Keratinocyte (primary cell): ENCODE measurements at regions not wholly inside any gene's neighbourhood (a gene's known extent, or its start where the extent isn't known, plus 50 kb on each side); places are given as distances from the start of the nearest gene placed in this dataset.

Source experiments
- DNase-seq: peaks from one replicate; pipeline ENCODE4 v3.0.0-alpha.2; 2011; ENCODE audit warnings: low read depth, missing footprints, low spot score
- FAIRE-seq: peaks from 2 replicates; lab custom pipeline; 2011; peaks lifted over from hg19 to GRCh38; lab: Jason Lieb, UNC
- H2AFZ ChIP-seq: 2 replicates; pipeline ENCODE4 v1.6.0; 2012; ENCODE audit warnings: low read length, control low read depth, inconsistent platforms; ENCODE audit not compliant: control insufficient read depth
- H3K27ac ChIP-seq: 2 replicates; pipeline ENCODE4 v1.5.1; 2011; ENCODE audit warnings: low read length; ENCODE audit not compliant: control insufficient read depth, insufficient read depth
- H3K27me3 ChIP-seq: 3 replicates; pipeline ENCODE4 v1.6.0; 2011; ENCODE audit warnings: low read length; ENCODE audit not compliant: control insufficient read depth, insufficient read depth; ENCODE audit errors: extremely low read depth
- H3K36me3 ChIP-seq, 2 experiments: 2 replicates in 1 of 2; 3 replicates in 1 of 2; pipeline ENCODE4 v1.5.1; 2011; ENCODE audit warnings: low read length in 2 of 2, mild to moderate bottlenecking in 1 of 2; ENCODE audit not compliant: control insufficient read depth in 2 of 2, insufficient read depth in 2 of 2; ENCODE audit errors: extremely low read depth in 1 of 2
- H3K4me1 ChIP-seq: 3 replicates; pipeline ENCODE4 v1.5.1; 2011; ENCODE audit warnings: low read length; ENCODE audit not compliant: control insufficient read depth, insufficient read depth; ENCODE audit errors: extremely low read depth
- H3K4me2 ChIP-seq: 3 replicates; pipeline ENCODE4 v1.6.0; 2011; ENCODE audit warnings: low read depth, low read length; ENCODE audit not compliant: control insufficient read depth, insufficient read depth; ENCODE audit errors: extremely low read depth
- H3K4me3 ChIP-seq, 3 experiments: fragments of 200-600 bp in 1 of 3; sonication (generic) in 1 of 3; 2 replicates in 2 of 3; 3 replicates in 1 of 3; pipeline ENCODE4 v1.5.1; 2011 to 2016; ENCODE audit warnings: low read length in 3 of 3, mild to moderate bottlenecking in 3 of 3, control low read depth in 2 of 3, inconsistent platforms in 1 of 3, low read depth in 1 of 3, mixed read lengths in 1 of 3, mixed run types in 1 of 3, moderate library complexity in 1 of 3; ENCODE audit not compliant: control insufficient read depth in 2 of 3, insufficient read depth in 2 of 3; ENCODE audit errors: extremely low read depth in 1 of 3
- H3K79me2 ChIP-seq: 2 replicates; pipeline ENCODE4 v1.6.0; 2012; ENCODE audit warnings: low read length; ENCODE audit not compliant: control insufficient read depth, insufficient read depth
- H3K9ac ChIP-seq: 3 replicates; pipeline ENCODE4 v1.6.0; 2011; ENCODE audit warnings: low read length; ENCODE audit not compliant: control insufficient read depth, insufficient read depth; ENCODE audit errors: extremely low read depth
- H3K9me1 ChIP-seq: 3 replicates; pipeline ENCODE4 v1.6.0; 2011; ENCODE audit warnings: low read length; ENCODE audit not compliant: control insufficient read depth, insufficient read depth; ENCODE audit errors: extremely low read depth
- H3K9me3 ChIP-seq: 2 replicates; pipeline ENCODE4 v1.5.1; 2012; ENCODE audit warnings: low read depth, low read length; ENCODE audit not compliant: control insufficient read depth
- H4K20me1 ChIP-seq: 3 replicates; pipeline ENCODE4 v1.6.0; 2011; ENCODE audit warnings: low read length; ENCODE audit not compliant: control insufficient read depth, insufficient read depth; ENCODE audit errors: extremely low read depth
- EZH2 ChIP-seq: IDR thresholded peaks from one replicate; pipeline ENCODE4 v1.6.1; 2012; ENCODE audit warnings: inconsistent platforms, mild to moderate bottlenecking, low read length, moderate library complexity
- dilution Hi-C: fragments of 300-500 bp; cut with MboI; formaldehyde crosslinking; loops from one replicate; pipeline ENCODE4 v1.7.0; 2020; ENCODE audit warnings: low sequenced_read_pairs; ENCODE audit not compliant: extremely low pct_ligation_motif_present
- TF ChIP-seq, protein P1 (sequence below), 3 experiments: IDR thresholded peaks in 1 of 3; conservative IDR thresholded peaks in 1 of 3; optimal IDR thresholded peaks in 1 of 3; 2 replicates in 2 of 3; 3 replicates in 1 of 3; pipeline versions ENCODE3 to v1.5.1; 2011; ENCODE audit warnings: low read length in 3 of 3, mild to moderate bottlenecking in 3 of 3, moderate library complexity in 2 of 3, control low read depth in 1 of 3, inconsistent platforms in 1 of 3; ENCODE audit not compliant: insufficient read depth in 2 of 3; ENCODE audit errors: extremely low read depth in 1 of 3

DNA sequence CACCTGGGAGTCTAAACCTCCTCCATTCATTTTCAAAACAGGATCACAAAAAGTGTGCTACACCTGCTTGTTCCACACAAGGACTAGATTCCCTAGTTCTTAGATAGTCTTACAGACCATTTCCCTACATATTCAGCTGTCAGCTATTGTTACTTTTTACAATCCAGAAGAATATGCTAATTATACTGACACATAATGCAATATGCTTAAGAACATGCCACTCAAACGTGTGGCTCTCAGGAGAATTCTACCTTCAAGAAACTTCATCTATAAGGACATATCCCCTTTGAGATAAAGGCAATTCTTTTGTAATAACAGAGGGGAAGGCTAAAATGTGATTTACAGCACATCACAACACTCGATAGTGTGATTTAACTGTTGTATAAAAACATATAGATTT lies 456.1 kb upstream of the ARRDC3 start:
- no peak for TF ChIP-seq EZH2
- TF ChIP-seq, protein P1, sequence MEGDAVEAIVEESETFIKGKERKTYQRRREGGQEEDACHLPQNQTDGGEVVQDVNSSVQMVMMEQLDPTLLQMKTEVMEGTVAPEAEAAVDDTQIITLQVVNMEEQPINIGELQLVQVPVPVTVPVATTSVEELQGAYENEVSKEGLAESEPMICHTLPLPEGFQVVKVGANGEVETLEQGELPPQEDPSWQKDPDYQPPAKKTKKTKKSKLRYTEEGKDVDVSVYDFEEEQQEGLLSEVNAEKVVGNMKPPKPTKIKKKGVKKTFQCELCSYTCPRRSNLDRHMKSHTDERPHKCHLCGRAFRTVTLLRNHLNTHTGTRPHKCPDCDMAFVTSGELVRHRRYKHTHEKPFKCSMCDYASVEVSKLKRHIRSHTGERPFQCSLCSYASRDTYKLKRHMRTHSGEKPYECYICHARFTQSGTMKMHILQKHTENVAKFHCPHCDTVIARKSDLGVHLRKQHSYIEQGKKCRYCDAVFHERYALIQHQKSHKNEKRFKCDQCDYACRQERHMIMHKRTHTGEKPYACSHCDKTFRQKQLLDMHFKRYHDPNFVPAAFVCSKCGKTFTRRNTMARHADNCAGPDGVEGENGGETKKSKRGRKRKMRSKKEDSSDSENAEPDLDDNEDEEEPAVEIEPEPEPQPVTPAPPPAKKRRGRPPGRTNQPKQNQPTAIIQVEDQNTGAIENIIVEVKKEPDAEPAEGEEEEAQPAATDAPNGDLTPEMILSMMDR (optimal IDR thresholded peaks at IDR 0.05 in 1 of 3, IDR thresholded peaks at IDR 0.05 in 1 of 3, conservative IDR thresholded peaks at IDR 0.05 in 1 of 3; ENCODE audit: extremely low read depth in 1 of 3, insufficient read depth in 2 of 3, low read length in 3 of 3), result no peak
- no peaks in the 10 kb centered on the region for H3K4me1 ChIP-seq

DNA sequence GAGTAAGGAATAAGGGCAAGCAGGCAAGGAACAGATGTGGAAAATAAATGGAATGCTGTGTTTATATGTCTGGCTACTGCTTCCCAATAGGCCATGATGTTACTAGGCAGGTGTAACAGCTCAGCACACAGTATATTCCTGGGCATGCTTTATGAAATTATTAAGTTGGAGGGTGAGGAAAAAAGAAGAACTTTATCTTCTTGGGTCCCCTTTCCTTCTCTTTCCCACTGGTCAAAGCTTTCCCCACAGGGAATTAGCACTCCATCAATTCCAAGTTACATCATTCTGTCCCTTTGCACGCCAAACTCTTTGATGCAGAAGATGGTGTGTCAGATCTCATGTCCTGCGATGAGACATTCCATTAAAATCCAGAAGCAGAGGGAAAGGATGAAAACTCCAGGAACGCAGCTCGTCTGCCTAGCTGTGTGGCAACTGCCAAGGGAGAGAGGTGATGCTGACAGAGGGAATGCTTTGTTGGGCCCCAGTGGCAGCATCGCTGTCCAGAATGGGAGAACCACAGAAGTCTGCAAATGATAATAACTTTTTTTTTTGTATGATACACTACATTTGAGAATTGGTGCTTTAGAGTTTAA lies 447.3 kb upstream of the ARRDC3 start:
- H3K27me3 ChIP-seq, result no peaks in the 10 kb centered on the region
- no peaks in the 10 kb centered on the region for H3K79me2 ChIP-seq
- dilution Hi-C loops, result no loop called here
- no peaks in the 10 kb centered on the region for H4K20me1 ChIP-seq
- H3K4me2 ChIP-seq, result no peak overlapping the region
- FAIRE-seq (no peak), DNase-seq (no peak)
- H3K4me3 ChIP-seq, result no peak overlapping the region
- no peaks in the 10 kb centered on the region for H3K36me3 ChIP-seq
- no peaks in the 10 kb centered on the region for H3K9me3 ChIP-seq
- no peaks in the 10 kb centered on the region for H3K9me1 ChIP-seq
- no peak overlapping the region for H2AFZ ChIP-seq
- H3K9ac ChIP-seq, result no peak overlapping the region
- TF ChIP-seq, protein P1 (optimal IDR thresholded peaks at IDR 0.05 in 1 of 3, IDR thresholded peaks at IDR 0.05 in 1 of 3, conservative IDR thresholded peaks at IDR 0.05 in 1 of 3; ENCODE audit: extremely low read depth in 1 of 3, insufficient read depth in 2 of 3, low read length in 3 of 3), result no peak
- no peak for TF ChIP-seq EZH2
- H3K27ac ChIP-seq, result no peak overlapping the region
- H3K4me1 ChIP-seq, result no peaks in the 10 kb centered on the region

More for the DNA sequence above, 456.1 kb upstream of the ARRDC3 start:
- Histone ChIP-seq H3K4me3 (no peak overlapping the region), H3K27ac (no peak overlapping the region), H3K36me3 (no peaks in the 10 kb centered on the region), H3K79me2 (no peaks in the 10 kb centered on the region), H4K20me1 (no peaks in the 10 kb centered on the region), H3K27me3 (no peaks in the 10 kb centered on the region), H3K9me1 (no peaks in the 10 kb centered on the region), H3K9ac (no peak overlapping the region), H2AFZ (no peak overlapping the region), H3K4me2 (no peak overlapping the region), H3K9me3 (no peaks in the 10 kb centered on the region)
- FAIRE-seq (no peak), DNase-seq (no peak)
- dilution Hi-C loops, result no loop called here
